Astrocyte (in vitro differentiated cells and primary cell): ENCODE measurements at regions not wholly inside any gene's neighbourhood (a gene's known extent, or its start where the extent isn't known, plus 50 kb on each side); places are given as distances from the start of the nearest gene placed in this dataset.

Experiments
- EZH2 ChIP-seq: IDR thresholded peaks from 2 replicates; pipeline ENCODE4 v1.6.1; 2012; ENCODE audit warnings: mild to moderate bottlenecking, low read length, inconsistent platforms; ENCODE audit not compliant: insufficient read depth
- TF ChIP-seq, protein P1 (sequence below): IDR thresholded peaks from 2 replicates; pipeline ENCODE4 v1.5.1; 2011; ENCODE audit warnings: low read depth, mild to moderate bottlenecking, inconsistent platforms, low read length, moderate library complexity; ENCODE audit not compliant: insufficient read depth

DNA sequence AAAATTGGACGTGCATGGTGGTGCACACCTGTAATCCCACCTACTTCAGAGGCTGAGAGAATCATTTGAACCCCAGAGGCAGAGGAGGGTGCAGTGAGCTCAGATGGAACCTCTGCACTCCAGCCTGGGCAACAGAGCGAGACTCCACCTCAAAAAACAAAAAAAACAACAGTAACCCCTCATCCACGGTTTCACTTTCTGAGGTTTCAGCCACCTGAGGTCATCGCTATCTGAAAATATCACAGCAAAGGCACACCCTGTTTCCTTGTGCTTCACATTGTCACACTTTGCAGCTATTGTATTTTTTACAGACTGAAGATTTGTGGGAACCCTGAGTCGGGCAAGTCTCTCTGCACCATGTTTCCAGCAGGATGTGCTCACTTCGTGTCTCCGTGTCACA is 54.1 kb upstream of the FOXQ1 start:
- TF ChIP-seq, protein P1, sequence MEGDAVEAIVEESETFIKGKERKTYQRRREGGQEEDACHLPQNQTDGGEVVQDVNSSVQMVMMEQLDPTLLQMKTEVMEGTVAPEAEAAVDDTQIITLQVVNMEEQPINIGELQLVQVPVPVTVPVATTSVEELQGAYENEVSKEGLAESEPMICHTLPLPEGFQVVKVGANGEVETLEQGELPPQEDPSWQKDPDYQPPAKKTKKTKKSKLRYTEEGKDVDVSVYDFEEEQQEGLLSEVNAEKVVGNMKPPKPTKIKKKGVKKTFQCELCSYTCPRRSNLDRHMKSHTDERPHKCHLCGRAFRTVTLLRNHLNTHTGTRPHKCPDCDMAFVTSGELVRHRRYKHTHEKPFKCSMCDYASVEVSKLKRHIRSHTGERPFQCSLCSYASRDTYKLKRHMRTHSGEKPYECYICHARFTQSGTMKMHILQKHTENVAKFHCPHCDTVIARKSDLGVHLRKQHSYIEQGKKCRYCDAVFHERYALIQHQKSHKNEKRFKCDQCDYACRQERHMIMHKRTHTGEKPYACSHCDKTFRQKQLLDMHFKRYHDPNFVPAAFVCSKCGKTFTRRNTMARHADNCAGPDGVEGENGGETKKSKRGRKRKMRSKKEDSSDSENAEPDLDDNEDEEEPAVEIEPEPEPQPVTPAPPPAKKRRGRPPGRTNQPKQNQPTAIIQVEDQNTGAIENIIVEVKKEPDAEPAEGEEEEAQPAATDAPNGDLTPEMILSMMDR: no peak
- no peak for TF ChIP-seq EZH2
